Coronary artery (tissue), 2 donors: ENCODE measurements at regions not wholly inside any gene's neighbourhood (a gene's known extent, or its start where the extent isn't known, plus 50 kb on each side); places are given as distances from the start of the nearest gene placed in this dataset.

Experiments
- DNase-seq: peaks from one replicate; pipeline ENCODE4 v3.0.0-alpha.2; 2017; ENCODE audit warnings: low spot score
- H3K27ac ChIP-seq, 2 donors: fragments of 200-600 bp; sonication (generic); one replicate each; pipeline ENCODE4 v1.5.1; 2016 to 2019
- H3K4me3 ChIP-seq: fragments of 200-600 bp; sonication (generic); 2 replicates; pipeline ENCODE4 v1.5.1; 2016; ENCODE audit warnings: mild to moderate bottlenecking, moderate library complexity
- TF ChIP-seq, protein P1 (sequence below): fragments of 200-600 bp; sonication (generic); IDR thresholded peaks from one replicate; pipeline ENCODE4 v1.5.1; 2019; ENCODE audit warnings: antibody characterized with exemption

DNA sequence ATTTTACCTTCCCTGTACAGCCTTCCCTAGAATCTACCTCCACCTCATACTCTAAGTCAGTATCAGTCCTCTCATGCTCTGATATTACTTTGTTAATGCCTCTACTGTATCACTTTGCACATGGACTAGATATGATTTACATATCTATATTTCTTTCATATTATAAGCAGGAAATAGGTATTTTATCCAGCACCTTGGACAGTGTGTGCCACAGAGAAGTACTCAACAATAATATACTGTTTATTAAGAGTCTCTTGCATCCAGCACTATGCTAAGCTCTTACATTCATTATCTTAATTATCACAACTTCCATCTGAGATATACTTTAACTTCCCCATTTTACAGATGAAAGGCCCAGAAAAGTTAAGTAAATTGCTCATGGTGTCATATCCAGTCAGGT is 247.9 kb upstream of the DAB1 start:
- no peak for DNase-seq
- Histone ChIP-seq H3K27ac (no peak overlapping the region), H3K4me3 (no peak overlapping the region)
- TF ChIP-seq, protein P1, sequence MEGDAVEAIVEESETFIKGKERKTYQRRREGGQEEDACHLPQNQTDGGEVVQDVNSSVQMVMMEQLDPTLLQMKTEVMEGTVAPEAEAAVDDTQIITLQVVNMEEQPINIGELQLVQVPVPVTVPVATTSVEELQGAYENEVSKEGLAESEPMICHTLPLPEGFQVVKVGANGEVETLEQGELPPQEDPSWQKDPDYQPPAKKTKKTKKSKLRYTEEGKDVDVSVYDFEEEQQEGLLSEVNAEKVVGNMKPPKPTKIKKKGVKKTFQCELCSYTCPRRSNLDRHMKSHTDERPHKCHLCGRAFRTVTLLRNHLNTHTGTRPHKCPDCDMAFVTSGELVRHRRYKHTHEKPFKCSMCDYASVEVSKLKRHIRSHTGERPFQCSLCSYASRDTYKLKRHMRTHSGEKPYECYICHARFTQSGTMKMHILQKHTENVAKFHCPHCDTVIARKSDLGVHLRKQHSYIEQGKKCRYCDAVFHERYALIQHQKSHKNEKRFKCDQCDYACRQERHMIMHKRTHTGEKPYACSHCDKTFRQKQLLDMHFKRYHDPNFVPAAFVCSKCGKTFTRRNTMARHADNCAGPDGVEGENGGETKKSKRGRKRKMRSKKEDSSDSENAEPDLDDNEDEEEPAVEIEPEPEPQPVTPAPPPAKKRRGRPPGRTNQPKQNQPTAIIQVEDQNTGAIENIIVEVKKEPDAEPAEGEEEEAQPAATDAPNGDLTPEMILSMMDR: no peak

DNA sequence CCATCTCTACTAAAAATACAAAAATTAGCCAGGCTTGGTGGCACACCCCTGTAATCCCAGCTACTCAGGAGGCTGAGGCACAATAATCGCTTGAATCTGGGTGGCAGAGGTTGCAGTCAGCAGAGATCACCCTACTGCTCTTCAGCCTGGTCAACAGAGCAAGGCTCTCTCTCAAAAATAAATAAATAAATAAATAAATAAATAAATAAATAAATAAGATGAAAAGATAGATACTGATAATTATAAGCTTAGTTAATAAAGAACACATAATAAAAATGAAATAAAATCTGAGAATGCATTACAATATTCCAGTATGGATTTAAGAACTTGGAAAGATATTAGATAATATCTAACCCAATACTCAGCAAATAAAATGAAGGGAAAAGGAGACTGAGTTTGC is 235.9 kb upstream of the DAB1 start:
- DNase-seq: no peak
- no peak overlapping the region for H3K27ac ChIP-seq
- TF ChIP-seq, protein P1: no peak
- no peak overlapping the region for H3K4me3 ChIP-seq

DNA sequence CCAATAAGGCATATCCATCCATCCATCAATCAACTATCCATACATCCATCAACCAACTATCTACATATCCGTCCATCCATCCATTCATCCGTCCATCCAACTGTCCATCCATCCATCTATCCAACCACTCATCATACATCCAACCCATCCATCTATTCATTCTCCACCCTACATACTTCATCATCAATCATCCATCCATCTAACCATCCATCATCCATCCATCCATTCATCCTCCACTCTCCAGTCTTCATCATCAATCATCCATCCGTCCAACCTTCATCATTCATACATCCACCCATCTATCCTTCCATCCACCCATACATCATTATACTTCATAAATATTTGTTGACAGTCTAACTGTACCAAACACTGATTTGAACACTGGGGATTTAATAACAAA is 231.3 kb upstream of the DAB1 start:
- H3K27ac ChIP-seq: no peak overlapping the region
- H3K4me3 ChIP-seq: no peak overlapping the region
- DNase-seq: no peak
- TF ChIP-seq, protein P1: no peak

DNA sequence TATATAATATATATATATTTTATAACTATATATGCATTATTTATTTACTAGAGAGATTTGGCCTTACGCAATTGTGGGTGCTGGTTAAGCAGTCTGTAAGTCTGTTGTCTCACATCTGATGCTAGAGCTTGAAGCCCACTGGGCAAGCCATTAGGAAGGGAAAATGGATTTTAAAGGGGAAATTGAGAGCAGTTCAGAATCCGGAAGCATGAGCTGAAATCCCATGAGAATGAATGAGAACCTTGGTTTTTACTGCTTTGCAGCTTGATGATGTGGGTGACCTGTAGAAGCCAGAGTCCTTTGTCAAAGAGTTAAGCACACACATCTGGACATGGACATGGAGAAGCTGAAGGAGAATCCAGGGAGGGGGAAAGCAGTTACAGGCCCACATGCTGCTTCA is 220.8 kb upstream of the DAB1 start:
- no peak overlapping the region for H3K27ac ChIP-seq
- TF ChIP-seq, protein P1: no peak
- no peak for DNase-seq
- H3K4me3 ChIP-seq: no peak overlapping the region

DNA sequence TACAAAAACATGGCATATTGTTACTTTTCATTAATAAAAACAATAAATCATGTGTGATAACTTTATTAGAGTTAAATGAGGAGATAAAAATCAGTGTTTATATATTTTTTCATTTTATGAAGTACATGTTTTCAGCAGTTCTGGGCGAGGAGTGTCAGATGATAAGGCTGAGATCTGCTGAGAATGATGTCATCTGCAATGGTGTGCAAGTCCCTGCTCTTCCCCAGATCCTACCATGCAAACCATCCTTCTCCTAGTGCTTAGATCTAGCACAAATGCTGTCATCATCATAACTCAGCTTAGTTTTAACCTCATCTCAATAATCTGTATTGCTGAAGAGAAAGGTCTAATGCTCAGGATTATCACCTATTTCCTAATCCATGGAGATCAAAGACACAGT is 214.4 kb upstream of the DAB1 start:
- Histone ChIP-seq H3K27ac (no peak overlapping the region), H3K4me3 (no peak overlapping the region)
- TF ChIP-seq, protein P1: no peak
- DNase-seq: no peak

DNA sequence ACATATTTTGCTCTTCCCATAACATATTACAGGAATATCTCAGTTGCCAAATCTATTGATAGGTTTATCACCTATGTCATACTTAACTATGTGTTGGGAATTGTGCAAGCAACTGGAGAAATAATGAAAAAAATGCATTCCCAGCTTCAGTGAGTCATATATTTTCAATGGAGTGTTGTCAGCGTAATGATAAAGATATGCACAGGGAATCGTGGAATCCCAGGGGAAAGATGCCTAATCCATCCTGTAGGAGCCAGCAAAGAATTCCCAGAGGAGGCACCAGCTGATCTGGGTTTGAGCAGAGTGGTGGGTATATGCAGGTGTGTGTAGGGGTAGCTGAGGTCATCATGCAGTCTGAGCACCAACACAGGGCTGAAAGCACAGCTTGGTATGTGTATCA is 213.3 kb upstream of the DAB1 start:
- DNase-seq: no peak
- Histone ChIP-seq H3K27ac (no peak overlapping the region), H3K4me3 (no peak overlapping the region)
- TF ChIP-seq, protein P1: no peak

DNA sequence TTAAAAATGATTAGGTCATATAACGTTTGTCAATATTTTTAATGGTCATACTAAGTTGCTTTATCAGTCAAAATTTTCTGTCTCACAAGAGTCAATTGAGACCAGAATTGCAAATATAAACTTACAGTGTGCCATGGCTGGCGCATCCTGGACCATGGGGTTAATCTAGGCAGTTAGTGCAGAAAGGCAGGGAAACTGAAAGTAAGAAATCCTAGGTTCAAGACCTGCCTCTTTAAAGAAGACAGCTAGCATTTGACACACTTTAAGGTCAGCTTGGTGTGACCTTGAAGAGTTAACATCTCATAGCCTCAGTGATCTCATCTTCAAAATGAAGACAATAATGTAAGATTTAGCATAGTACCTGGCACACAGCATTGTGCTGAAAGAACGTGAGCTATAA is 210.0 kb upstream of the DAB1 start:
- H3K27ac ChIP-seq: no peak overlapping the region
- DNase-seq: no peak
- no peak overlapping the region for H3K4me3 ChIP-seq
- TF ChIP-seq, protein P1: no peak
